ENCODE measurements at regions not wholly inside any gene's neighbourhood (a gene's known extent, or its start where the extent isn't known, plus 50 kb on each side); places are given as distances from the start of the nearest gene placed in this dataset.

GRCh38 chr4:65921180-65921579, 250.9 kb upstream of the EPHA5 start:
- Histone ChIP-seq H3K36me3 (replicated peaks; ENCODE audit: insufficient read depth, low read length) (no peaks in the 10 kb centered on the region), H3K4me1 (ENCODE audit: low read length) (no peaks in the 10 kb centered on the region), H3F3A (ENCODE audit: insufficient read depth, low read length) (no peaks in the 10 kb centered on the region), H3K4me3 (ENCODE audit: low read length) (no peak overlapping the region), H3K79me2 (ENCODE audit: low read length) (no peaks in the 10 kb centered on the region), H3K27ac (ENCODE audit: low read length) (no peak overlapping the region), H3K27me3 (replicated peaks; ENCODE audit: insufficient read depth, low read length) (no peaks in the 10 kb centered on the region), H3K4me2 (ENCODE audit: low read depth, low read length) (no peak overlapping the region), H3K9ac (ENCODE audit: low read length) (no peak overlapping the region), H2AFZ (ENCODE audit: low read length) (no peak overlapping the region), H3K9me2 (replicated peaks; ENCODE audit: insufficient read depth, low read length) (no peaks in the 10 kb centered on the region), H4K20me1 (ENCODE audit: insufficient read depth, low read length) (no peaks in the 10 kb centered on the region), H3K9me3 (replicated peaks; ENCODE audit: insufficient read depth, low read length) (no peaks in the 10 kb centered on the region)
- DNase-seq, result no peak
- TF ChIP-seq EZH2 (optimal IDR thresholded peaks at IDR 0.05; ENCODE audit: low read depth, low read length) (no peak), CTCF (IDR thresholded peaks at IDR 0.05; ENCODE audit: low read length) (no peak), EZH2phosphoT487 (IDR thresholded peaks at IDR 0.05; ENCODE audit: low read length) (no peak)

- Histone ChIP-seq H3K27me3 (replicated peaks; ENCODE audit: insufficient read depth, low read length) (no peaks in the 10 kb centered on the region), H4K20me1 (ENCODE audit: insufficient read depth, low read length) (no peaks in the 10 kb centered on the region), H2AFZ (ENCODE audit: low read length) (no peak overlapping the region), H3K27ac (ENCODE audit: low read length) (no peak overlapping the region), H3K9ac (ENCODE audit: low read length) (no peak overlapping the region), H3K4me2 (ENCODE audit: low read depth, low read length) (no peak overlapping the region), H3F3A (ENCODE audit: insufficient read depth, low read length) (no peaks in the 10 kb centered on the region), H3K4me3 (ENCODE audit: low read length) (no peak overlapping the region), H3K79me2 (ENCODE audit: low read length) (no peaks in the 10 kb centered on the region), H3K36me3 (replicated peaks; ENCODE audit: insufficient read depth, low read length) (no peaks in the 10 kb centered on the region), H3K4me1 (ENCODE audit: low read length) (no peaks in the 10 kb centered on the region), H3K9me2 (replicated peaks; ENCODE audit: insufficient read depth, low read length) (no peaks in the 10 kb centered on the region), H3K9me3 (replicated peaks; ENCODE audit: insufficient read depth, low read length) (no peaks in the 10 kb centered on the region)
- TF ChIP-seq CTCF (IDR thresholded peaks at IDR 0.05; ENCODE audit: low read length), result no peak
- DNase-seq, result no peak
These were observed 248.6 kb upstream of the EPHA5 start for GRCh38 chr4:65918872-65919271.

GRCh38 chr4:65918212-65918611, 247.9 kb upstream of the EPHA5 start:
- no peak overlapping the region for H3K27ac ChIP-seq (ENCODE audit: low read length)
- no peaks in the 10 kb centered on the region for H4K20me1 ChIP-seq (ENCODE audit: insufficient read depth, low read length)
- no peaks in the 10 kb centered on the region for H3K4me1 ChIP-seq (ENCODE audit: low read length)
- no peaks in the 10 kb centered on the region for H3K9me2 ChIP-seq (replicated peaks; ENCODE audit: insufficient read depth, low read length)
- H2AFZ ChIP-seq (ENCODE audit: low read length), result no peak overlapping the region
- no peak overlapping the region for H3K4me2 ChIP-seq (ENCODE audit: low read depth, low read length)
- DNase-seq, result no peak
- TF ChIP-seq EZH2 (optimal IDR thresholded peaks at IDR 0.05; ENCODE audit: low read depth, low read length) (no peak), CTCF (IDR thresholded peaks at IDR 0.05; ENCODE audit: low read length) (no peak), EZH2phosphoT487 (IDR thresholded peaks at IDR 0.05; ENCODE audit: low read length) (no peak)
- H3K9me3 ChIP-seq (replicated peaks; ENCODE audit: insufficient read depth, low read length), result no peaks in the 10 kb centered on the region
- no peaks in the 10 kb centered on the region for H3K36me3 ChIP-seq (replicated peaks; ENCODE audit: insufficient read depth, low read length)
- H3K4me3 ChIP-seq (ENCODE audit: low read length), result no peak overlapping the region
- H3K9ac ChIP-seq (ENCODE audit: low read length), result no peak overlapping the region
- H3F3A ChIP-seq (ENCODE audit: insufficient read depth, low read length), result no peaks in the 10 kb centered on the region
- no peaks in the 10 kb centered on the region for H3K27me3 ChIP-seq (replicated peaks; ENCODE audit: insufficient read depth, low read length)
- H3K79me2 ChIP-seq (ENCODE audit: low read length), result no peaks in the 10 kb centered on the region

GRCh38 chr4:65917486-65917885, 247.2 kb upstream of the EPHA5 start:
- Histone ChIP-seq H3K79me2 (ENCODE audit: low read length) (no peaks in the 10 kb centered on the region), H3K9ac (ENCODE audit: low read length) (no peak overlapping the region), H3K9me2 (replicated peaks; ENCODE audit: insufficient read depth, low read length) (no peaks in the 10 kb centered on the region), H3K27me3 (replicated peaks; ENCODE audit: insufficient read depth, low read length) (no peaks in the 10 kb centered on the region), H2AFZ (ENCODE audit: low read length) (no peak overlapping the region), H3K9me3 (replicated peaks; ENCODE audit: insufficient read depth, low read length) (no peaks in the 10 kb centered on the region), H3K4me3 (ENCODE audit: low read length) (no peak overlapping the region), H3K36me3 (replicated peaks; ENCODE audit: insufficient read depth, low read length) (no peaks in the 10 kb centered on the region), H4K20me1 (ENCODE audit: insufficient read depth, low read length) (no peaks in the 10 kb centered on the region), H3K27ac (ENCODE audit: low read length) (no peak overlapping the region), H3K4me2 (ENCODE audit: low read depth, low read length) (no peak overlapping the region), H3F3A (ENCODE audit: insufficient read depth, low read length) (no peaks in the 10 kb centered on the region), H3K4me1 (ENCODE audit: low read length) (no peaks in the 10 kb centered on the region)
- DNase-seq, result no peak
- TF ChIP-seq EZH2 (optimal IDR thresholded peaks at IDR 0.05; ENCODE audit: low read depth, low read length), result no peak
- no peak for TF ChIP-seq EZH2phosphoT487 (IDR thresholded peaks at IDR 0.05; ENCODE audit: low read length)
- no peak for TF ChIP-seq CTCF (IDR thresholded peaks at IDR 0.05; ENCODE audit: low read length)

Data from MM.1S (cell line).